ENCODE measurements at regions not wholly inside any gene's neighbourhood (a gene's known extent, or its start where the extent isn't known, plus 50 kb on each side); places are given as distances from the start of the nearest gene placed in this dataset.

DNA sequence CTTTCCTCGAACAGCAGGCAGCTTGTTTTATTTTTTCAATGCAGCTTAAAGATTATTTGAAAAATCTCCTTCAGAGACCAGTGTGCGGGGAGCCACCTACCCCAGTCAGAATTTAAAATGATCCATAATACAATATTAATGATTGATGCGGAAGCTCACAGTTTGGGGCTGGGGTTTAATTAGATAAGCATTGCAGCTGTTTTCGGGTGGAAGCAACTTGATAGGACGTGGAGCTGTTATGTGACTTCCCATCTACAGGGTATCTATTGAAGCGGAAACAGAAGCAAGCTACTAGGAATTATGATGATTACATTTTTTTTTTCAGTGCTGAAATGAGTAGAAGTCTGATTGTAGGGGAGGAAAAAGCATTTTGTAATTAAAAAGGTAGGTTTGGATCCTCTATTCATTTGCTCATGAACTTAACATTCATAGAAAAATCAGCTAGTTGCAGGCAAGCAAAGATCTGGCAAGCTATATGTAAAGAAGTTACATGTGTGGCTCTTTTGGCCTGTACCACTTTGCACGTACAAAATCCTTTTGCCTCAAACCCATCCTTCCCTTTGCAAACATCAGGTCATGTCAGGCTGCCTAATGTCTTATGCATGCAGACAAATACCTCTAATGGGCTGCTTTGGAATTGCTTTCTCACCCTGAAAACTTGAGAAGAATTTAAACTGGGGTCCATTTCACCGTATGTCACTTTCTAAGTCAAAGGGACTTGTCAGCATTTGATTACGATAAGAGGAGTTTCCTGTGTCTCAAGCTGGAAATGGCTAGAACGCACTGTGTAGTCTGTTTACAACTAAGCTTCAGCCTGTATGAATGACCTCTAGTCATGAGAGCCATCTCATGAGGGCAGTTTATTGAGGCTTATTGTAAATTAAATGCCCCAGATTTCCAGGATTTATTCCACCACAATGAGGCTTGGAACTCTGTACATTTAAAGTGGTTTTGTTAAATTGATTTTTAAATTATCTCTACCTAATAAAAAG, 267.1 kb upstream of the TMTC4 start:
- Histone ChIP-seq H3K4me3 (ENCODE audit: low read depth, low read length) (no peak overlapping the region), H3K36me3 (ENCODE audit: control insufficient read depth, insufficient read depth, low read length) (no peaks in the 10 kb centered on the region), H3K27me3 (ENCODE audit: control insufficient read depth, insufficient read depth, low read length) (no peaks in the 10 kb centered on the region)
- no peak for DNase-seq (ENCODE audit: low read depth)
- POLR2A ChIA-PET, result no interaction called here
- TF ChIP-seq, protein P1, sequence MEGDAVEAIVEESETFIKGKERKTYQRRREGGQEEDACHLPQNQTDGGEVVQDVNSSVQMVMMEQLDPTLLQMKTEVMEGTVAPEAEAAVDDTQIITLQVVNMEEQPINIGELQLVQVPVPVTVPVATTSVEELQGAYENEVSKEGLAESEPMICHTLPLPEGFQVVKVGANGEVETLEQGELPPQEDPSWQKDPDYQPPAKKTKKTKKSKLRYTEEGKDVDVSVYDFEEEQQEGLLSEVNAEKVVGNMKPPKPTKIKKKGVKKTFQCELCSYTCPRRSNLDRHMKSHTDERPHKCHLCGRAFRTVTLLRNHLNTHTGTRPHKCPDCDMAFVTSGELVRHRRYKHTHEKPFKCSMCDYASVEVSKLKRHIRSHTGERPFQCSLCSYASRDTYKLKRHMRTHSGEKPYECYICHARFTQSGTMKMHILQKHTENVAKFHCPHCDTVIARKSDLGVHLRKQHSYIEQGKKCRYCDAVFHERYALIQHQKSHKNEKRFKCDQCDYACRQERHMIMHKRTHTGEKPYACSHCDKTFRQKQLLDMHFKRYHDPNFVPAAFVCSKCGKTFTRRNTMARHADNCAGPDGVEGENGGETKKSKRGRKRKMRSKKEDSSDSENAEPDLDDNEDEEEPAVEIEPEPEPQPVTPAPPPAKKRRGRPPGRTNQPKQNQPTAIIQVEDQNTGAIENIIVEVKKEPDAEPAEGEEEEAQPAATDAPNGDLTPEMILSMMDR (IDR thresholded peaks at IDR 0.05; ENCODE audit: insufficient read depth, low read depth, low read length), result no peak
- CTCF ChIA-PET, result interaction anchor here (0.8 kb wide), 1 partner anchor 17 kb away, joined by 6 read pairs; no protein-coding TSS in a partner anchor

- TF ChIP-seq, protein P1 (IDR thresholded peaks at IDR 0.05; ENCODE audit: insufficient read depth, low read depth, low read length), result no peak
- no peak for DNase-seq (ENCODE audit: low read depth)
- ChIA-PET POLR2A (no interaction called here), CTCF (no interaction called here)
- no peaks in the 10 kb centered on the region for H3K36me3 ChIP-seq (ENCODE audit: control insufficient read depth, insufficient read depth, low read length)
- H3K4me3 ChIP-seq (ENCODE audit: low read depth, low read length), result no peak overlapping the region
- H3K27me3 ChIP-seq (ENCODE audit: control insufficient read depth, insufficient read depth, low read length), result no peaks in the 10 kb centered on the region
Observed at GRCh38 chr13:100940658-100941057, 266.1 kb upstream of the TMTC4 start.

- no peaks in the 10 kb centered on the region for H3K27me3 ChIP-seq (ENCODE audit: control insufficient read depth, insufficient read depth, low read length)
- TF ChIP-seq, protein P1 (IDR thresholded peaks at IDR 0.05; ENCODE audit: insufficient read depth, low read depth, low read length), result no peak
- CTCF ChIA-PET, result no interaction called here
- DNase-seq (ENCODE audit: low read depth), result no peak
- POLR2A ChIA-PET, result no interaction called here
- no peak overlapping the region for H3K4me3 ChIP-seq (ENCODE audit: low read depth, low read length)
- H3K36me3 ChIP-seq (ENCODE audit: control insufficient read depth, insufficient read depth, low read length), result no peaks in the 10 kb centered on the region
Observed at GRCh38 chr13:100933841-100934240, 259.2 kb upstream of the TMTC4 start.

- Histone ChIP-seq H3K4me3 (ENCODE audit: low read depth, low read length) (no peak overlapping the region), H3K27me3 (ENCODE audit: control insufficient read depth, insufficient read depth, low read length) (no peaks in the 10 kb centered on the region), H3K36me3 (ENCODE audit: control insufficient read depth, insufficient read depth, low read length) (no peaks in the 10 kb centered on the region)
- TF ChIP-seq, protein P1 (IDR thresholded peaks at IDR 0.05; ENCODE audit: insufficient read depth, low read depth, low read length), result no peak
- CTCF ChIA-PET, result no interaction called here
- POLR2A ChIA-PET, result no interaction called here
- DNase-seq (ENCODE audit: low read depth), result no peak
Observed at GRCh38 chr13:100922599-100922998, 248.0 kb upstream of the TMTC4 start.

DNA sequence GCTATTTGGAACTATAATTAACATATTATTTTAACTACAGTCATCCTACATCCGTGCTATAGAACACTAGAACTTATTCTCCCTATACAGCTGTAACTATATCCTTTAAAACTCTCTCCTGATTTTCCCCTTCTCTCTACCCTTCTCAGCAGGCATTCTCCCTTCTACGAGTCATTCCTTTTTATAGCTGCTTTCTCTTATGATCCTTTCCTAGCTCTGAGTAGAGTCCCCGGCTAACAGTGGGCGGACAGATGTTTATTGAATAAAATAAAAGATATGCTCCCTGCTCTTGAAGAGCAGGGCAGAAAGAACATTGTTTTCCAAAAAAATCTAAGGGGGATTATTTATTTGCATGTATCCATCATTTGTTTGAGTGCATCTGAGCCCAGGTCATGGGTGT, 246.5 kb upstream of the TMTC4 start:
- ChIA-PET CTCF (interaction anchor here (0.8 to 1.5 kb wide), 3 partner anchors 9 to 12 kb away, joined by 3 to 4 read pairs (median 3); no protein-coding TSS in a partner anchor), POLR2A (no interaction called here)
- TF ChIP-seq, protein P1 (IDR thresholded peaks at IDR 0.05; ENCODE audit: insufficient read depth, low read depth, low read length), result no peak
- Histone ChIP-seq H3K36me3 (ENCODE audit: control insufficient read depth, insufficient read depth, low read length) (no peaks in the 10 kb centered on the region), H3K27me3 (ENCODE audit: control insufficient read depth, insufficient read depth, low read length) (no peaks in the 10 kb centered on the region), H3K4me3 (ENCODE audit: low read depth, low read length) (no peak overlapping the region)
- no peak for DNase-seq (ENCODE audit: low read depth)

All from BJ (cell line).